GM21576 (cell line): ENCODE measurements at regions not wholly inside any gene's neighbourhood (a gene's known extent, or its start where the extent isn't known, plus 50 kb on each side); places are given as distances from the start of the nearest gene placed in this dataset.

Experiments used
- ATAC-seq: cut with Tn5 transposase; IDR thresholded peaks from one replicate; pipeline ENCODE4 v1.9.1; 2021; ENCODE audit warnings: mild to moderate bottlenecking, moderate library complexity; ENCODE audit not compliant: unreplicated experiment

DNA sequence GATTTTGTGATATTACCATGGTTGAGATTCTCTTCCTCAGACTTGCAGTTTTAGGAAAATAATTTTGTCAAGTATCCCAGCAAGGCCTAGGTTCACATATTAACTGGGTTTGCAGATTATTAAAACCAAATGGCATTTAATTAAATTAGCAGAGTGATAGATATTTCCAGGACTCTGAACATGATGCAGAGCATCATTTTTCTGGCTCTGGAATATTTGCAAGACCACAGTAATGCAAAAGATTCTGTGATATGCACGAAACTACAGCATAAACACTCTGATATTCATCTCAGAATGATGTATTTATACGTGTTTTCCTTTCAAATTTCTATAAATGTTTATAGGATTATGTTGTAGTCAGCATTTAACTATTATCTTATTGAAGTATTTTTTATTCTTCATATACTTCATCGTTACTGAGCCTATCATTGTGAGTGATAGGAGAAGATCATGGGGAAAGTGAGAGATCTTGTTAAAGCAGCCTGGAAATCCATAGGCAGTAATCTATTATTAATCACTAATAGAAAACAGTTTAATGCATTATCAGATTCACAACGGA lies 1245.6 kb downstream of the OTOL1 start:
- no peak for ATAC-seq

DNA sequence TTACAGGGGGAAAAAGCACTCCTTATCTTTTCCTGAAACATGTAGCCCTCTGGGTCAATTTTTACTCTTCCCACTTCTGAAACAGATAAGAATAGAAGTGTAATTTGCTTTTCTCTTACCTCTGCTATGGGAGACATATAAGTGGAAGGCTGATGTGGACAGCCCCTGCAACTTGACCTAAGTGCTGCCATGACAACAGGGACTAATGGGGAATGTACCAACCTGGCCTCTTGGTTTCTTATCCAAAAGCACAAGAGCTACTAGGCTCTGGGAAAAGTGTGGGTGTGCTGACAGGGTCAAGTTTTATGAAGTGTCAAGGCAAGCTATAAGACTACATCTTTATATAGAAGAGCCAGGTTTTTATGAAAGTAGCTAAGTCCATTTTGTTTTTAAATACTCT lies 1246.5 kb downstream of the OTOL1 start:
- ATAC-seq: no peak

DNA sequence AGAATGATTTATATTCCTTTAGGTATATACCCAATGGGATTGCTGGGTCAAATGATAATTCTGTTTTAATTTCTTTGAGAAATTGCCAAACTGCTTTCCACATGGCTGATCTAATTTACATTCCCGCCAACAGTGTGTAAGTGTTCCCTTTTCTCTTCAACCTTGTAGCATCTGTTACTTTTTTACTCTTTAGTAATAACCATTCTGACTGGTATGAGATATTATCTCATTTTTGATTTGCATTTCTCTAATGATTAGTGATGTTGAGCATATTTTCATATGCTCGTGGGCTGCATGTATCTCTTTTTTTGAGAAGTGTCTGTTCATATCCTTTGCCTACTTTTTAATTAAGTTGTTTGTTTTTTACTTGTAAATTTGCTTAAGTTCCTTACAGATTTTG lies 1264.2 kb downstream of the OTOL1 start:
- ATAC-seq: no peak

DNA sequence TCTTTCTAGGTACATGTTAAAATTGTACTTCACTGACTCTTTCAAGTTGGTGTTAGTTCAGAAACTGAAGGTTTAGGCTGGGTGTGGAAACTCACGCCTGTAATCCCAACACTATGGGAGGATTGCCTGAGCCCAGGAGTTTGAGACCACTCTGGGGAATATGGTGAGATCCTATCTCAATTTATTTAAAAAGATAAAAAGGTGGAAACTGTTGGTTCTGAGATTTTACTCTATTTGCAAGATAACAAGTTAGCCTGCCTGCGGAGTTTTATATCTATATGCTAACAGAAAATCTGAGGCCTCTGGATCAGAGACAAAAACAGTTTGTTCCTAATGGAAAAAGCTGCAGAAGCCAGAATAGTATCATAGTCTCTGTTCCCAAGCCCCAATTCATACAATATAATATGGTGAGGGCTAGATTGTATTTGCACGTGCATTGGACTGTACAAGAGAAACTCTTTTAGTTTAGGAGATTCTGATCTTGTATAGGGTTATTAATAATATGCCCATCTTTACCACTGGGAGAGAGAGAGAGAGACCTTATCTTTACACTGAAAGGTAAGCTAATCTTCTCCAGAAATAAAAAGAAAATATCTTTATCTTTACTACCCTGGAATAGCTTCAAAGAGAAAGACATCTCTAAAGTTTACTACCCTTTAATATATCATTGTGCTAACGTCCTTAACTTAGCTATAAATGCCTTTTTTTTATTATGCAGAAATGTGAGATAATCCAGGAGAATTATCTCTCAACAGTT lies 1267.6 kb downstream of the OTOL1 start:
- no peak for ATAC-seq

DNA sequence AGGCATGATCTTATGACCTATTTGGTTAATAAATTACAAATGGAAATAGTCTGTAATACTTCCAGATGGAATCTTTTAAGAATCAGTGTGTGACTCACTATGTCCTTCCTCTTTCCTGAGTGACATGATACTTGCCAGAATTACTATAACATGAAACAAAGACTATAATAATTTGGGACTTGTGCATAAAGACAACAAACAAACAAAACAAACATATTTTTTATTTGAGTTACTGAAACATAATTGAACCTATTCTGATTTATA lies 1268.1 kb downstream of the OTOL1 start:
- no peak for ATAC-seq

DNA sequence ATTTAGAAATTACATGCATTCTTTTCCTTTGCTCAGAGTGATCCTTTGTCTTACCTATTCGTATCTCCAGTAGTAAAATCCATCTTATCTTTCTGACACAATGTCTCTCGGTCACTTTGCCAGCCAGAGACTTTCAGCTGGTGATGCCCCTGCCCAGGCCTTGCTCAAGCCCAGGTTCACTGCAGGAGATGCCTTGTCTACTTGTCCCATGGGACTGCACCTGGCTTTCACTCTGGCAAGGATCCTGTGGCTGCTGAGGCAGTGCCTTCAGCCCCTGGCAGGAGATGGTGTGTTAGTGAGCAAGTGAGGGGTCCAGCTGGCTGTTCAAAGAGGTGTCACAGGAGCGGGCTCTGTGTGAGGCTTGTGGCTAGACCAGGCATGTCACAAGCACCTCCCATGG lies 1268.9 kb downstream of the OTOL1 start:
- no peak for ATAC-seq

DNA sequence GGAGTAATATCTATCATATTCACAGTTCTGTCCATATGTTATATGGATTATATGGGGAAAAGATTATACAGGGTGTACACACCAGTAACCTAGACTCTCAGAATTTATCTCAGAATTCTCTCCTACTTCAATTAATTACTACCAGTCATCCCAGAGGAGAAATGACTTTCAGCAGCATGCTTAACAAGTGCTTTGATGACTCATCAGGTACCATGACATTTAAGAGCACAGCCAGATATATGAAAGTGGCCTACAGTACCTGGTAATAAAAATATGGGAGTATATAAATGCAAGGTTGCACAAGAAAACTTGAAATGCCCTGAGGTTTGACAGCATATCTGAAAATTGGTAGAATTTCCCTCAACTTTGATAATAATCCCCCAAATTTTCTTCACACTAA lies 1273.0 kb downstream of the OTOL1 start:
- ATAC-seq: no peak

DNA sequence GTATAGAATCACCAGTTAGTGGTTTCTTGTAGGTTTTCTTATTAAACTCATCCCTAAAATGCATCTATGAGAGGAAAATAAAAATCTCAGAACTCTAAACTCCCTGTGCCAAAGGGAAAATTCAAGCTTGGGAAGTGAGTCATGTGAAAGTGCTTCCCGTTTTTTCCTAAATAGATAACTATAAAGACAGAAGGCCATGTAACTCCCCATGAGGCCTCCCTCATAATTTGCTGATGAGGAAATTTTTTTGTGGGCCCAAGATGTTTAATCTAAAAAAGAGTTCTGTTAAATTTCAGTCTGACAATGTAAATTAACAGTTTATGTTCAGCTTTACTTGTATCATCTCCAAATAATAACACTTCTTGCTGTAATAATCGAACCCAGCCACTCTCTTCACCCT lies 1273.9 kb downstream of the OTOL1 start:
- no peak for ATAC-seq

DNA sequence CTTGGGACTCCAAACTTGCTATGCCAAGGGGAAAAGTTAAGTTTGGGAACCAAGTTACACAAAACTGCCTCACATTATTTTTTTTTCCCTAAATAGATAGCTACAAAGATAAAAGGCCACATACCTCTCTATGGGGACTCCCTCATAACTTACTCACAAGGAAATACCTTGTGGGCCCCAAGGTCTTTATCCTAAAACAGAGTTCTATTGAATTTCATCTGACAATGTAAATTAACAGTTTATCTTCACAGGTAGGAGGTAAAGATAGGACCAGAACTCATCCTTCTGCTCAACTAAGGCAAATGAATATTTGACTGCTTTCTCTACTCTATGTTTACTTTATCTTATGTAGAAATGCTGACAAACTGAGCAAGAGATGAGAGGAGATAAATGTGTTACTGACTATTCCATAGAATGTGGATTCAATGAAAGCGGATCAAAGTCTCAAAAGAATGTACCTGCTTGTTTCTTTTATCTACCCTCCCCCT lies 1278.0 kb downstream of the OTOL1 start:
- no peak for ATAC-seq

DNA sequence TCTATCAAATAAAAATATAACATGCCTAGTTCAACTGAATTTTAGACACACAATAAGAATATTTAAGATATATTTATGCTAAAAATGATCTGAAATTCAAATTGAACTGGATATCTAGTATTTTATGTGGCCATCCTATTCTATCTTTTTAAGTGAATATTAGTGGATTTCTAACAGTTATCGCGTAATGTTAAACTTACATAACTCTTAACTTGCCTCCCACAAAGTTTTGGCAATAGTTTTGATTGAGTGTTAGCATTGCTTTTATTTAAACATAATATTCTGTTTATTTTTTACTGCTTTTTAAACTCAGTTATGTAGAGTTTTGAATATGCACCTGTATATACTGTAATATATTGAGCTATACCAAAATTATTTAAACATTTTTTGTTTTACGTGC lies 1279.5 kb downstream of the OTOL1 start:
- no peak for ATAC-seq

DNA sequence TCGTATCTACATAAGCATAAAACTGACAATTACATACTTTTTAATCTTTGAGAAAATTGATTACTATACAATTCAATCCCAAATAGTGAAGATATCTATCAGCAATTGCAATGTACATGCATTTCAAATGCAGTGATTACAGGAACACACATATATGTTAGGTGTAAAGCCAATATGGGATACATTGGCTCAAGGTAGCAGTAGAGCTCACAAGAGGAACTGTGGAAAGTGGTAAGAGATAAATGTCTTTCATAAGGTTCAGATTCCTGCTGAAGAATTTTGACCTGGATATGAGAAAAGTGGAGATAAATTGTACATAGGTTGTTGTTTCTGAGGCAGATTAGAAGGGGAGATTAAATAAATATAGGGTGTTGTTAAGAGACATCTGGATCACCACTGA lies 1280.5 kb downstream of the OTOL1 start:
- no peak for ATAC-seq

DNA sequence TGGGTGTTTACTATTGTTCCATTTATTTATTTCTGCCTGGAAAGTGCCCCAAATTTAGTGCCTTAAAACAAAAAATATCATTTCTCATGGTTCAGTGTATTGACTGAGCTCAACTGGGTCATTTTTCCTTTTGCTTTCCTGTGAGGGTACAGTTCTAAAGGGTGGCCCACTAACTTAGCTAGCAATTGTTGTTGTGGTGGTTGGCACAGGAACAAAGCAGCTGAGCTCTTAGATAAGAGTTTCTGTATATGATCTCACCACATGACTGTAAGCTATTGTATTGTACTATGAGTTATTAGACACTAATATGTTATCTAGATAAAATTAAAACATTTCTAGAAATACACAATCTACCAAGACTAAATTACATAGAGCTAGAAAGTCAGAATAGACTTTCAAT lies 1283.7 kb downstream of the OTOL1 start:
- ATAC-seq: no peak

DNA sequence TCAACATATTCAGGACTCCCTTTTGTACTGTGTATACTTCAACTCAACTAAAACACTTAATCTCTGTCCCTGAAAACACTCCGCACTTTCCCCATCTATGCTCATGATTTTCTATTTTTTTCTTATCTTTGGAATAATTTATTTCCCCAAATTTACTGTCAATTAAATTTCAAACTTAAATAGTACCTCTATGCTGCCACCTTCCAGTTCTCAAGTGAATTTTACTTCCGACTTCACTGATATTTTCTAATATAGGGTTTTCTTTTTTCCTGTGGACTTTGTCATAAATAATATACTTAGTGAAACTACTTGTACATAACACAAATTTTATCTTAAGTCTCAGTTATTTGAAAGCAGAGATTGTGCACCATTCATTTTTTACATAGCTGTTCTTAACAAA lies 1303.3 kb downstream of the OTOL1 start:
- ATAC-seq: no peak

DNA sequence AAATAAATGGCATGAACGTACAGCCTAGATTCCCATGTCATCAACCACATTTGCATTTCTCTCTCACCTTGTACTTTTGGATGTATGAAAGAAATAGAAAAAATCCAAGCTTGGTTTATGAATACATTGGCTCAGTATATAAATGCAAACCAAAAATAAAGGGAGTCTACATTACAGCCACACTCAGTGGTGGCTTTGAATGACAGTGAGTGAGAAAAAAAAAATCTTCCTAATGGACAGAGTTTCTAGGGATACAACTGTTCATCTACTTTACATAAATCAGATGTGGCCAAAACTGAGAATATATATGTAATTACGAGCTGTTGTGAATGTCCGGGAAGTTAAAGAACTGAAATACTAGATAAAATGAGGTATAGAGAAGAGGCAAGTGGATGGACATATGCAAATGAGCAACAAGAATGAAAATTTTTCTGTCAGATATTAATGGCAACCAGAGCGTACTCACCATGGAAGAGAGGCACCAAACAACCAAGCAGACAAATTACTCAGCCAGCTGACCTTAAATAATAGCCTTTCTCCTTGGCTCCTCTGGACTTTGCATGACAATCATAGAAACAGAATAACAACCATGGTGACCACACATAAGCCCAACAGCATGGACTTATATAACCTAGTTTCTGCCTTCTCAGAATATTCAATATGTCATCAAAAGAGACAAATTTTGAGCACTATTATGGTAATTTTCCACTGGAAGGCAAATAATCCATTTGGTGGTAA lies 1305.8 kb downstream of the OTOL1 start:
- no peak for ATAC-seq

DNA sequence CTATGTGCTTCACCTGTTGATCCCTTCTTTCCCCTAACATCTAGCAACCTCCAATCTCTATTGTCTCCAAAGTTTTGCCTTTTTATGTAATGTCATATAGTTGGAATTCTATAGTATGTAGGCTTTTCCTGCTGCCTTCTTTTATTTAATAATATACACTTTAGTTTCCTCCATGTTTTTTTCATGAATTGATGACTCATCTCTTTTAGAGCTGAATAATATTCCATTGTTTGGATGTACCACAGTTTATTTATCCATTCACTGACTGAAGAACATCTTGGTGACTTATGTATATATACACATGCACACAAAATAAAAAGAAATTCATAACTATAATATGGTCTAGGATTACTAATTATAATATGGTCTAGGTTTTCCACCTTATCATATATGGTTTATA lies 1314.2 kb downstream of the OTOL1 start:
- ATAC-seq: no peak

DNA sequence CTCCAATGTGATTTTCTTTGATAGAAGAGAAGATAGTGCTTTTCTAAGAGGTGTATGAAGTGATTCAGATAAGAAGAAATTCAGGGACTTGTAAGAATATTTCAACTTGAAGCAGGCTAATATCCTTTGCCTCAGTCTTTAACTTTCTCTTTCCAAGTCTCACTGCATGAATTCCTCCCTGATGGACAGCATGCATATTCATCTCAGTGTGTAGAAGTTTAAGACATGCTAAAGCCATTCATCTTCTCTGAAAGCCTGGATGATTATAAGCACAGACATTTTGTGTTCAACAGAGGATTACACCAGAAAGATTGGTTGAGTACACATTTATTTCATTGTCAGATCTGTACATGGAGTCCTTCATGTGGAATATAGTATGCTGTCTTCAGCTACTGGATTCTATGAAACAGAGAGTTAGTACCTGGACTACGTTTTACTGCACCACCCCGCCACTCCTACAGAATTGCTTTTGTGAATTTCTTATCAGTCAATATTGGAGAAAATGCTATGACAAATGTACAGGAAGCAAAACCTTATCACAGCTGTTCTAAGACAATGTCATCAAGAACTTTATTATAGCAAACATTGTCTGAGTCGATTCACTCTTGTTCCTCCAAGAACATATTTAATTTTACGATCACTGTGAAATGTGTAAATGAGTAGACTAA lies 1346.1 kb downstream of the OTOL1 start:
- ATAC-seq: no peak

DNA sequence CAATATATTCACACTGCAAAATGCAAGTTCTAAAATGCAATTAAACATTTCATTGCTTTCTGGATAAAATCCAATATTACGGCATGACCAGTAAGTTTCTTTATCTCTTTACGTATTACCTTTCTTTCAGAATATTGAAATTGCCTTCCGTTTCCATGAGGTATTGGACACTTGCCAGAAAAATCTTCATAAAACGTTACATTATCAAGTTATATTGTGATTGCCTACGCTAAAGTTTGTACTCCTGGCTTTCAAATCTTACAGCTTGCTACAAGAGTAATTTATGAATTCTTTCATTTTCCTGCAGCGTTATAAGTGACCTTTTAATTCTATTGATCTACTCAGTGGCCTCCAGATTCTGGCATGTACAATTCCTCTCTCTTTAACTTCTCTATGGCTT lies 1349.3 kb downstream of the OTOL1 start:
- ATAC-seq: no peak

DNA sequence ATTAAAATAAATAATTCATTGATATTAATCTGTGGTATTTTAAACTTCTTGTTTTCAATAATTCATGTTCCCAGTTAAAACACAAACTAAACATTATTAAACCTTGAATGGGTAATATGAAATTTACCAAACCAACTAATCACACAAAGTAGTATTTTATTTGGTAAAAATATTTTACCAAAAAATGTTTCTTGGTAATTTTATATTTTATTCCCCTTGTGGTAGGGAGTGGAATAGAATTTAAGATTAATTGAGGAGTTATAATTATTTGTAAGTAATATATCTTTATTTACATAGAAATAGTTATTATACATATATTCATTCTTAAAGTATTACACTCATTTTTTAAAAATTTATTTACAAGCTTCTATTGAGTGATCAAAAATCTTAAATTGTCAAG lies 1350.9 kb downstream of the OTOL1 start:
- ATAC-seq: no peak

DNA sequence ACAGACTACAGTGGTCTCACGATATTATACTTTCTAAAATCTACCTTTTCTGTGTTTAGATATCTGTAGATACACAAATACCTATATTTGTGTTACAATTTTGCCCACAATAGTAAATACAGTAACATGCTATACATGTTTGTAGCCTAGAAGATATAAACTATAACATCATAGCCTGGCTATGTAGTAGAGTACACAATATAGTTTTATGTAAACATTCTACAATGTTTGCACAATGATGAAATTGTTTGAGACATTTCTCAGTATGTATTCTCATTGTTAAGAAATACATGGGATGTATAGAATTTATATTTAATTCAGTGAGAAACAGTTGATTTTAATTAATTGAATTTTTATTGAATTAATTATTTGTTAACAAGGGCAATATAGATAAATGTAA lies 1367.0 kb downstream of the OTOL1 start:
- ATAC-seq: no peak

DNA sequence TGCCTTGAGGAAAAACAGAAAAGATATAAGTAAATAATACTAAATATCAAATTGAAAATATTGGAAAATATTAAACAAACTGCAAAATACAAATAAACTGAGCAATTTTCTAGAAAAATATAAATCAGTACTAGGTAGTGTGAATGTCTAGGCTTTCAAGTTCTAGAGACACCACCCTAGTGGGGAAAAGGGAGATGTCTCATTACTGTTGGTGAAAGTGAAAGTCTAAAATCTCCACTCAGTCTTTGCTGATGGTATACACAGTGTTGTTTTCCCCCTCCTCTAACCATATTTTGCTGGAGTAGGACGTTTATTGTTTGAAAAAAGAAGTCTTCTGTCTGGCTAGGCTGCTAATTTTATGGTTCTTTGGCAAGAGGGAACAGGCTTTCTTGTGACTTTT lies 1368.9 kb downstream of the OTOL1 start:
- ATAC-seq: no peak

DNA sequence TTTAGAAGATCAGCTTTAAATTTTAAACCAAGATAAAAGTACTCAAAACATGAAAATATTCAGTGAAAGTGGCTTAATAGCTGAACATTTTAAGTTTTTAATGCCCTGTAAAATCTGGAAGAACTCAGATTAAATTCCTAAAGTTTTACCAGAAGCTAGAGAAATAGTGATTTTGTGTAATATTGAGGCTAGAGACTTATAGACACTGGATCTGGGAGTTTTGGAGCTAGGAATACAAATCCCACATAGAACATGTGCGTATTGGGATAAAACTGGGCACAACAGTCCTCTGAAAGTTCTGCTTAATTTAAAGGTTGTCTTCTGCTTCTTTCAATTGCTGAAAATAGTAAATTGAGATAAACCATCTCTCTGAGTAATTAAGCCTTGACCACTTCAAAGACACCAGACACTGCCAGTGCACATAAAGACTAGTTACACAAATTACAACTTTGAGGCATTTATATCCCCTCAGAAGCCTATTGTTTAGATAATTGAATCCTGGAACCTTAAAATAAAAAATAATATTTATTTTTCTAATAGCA lies 1382.5 kb downstream of the OTOL1 start:
- no peak for ATAC-seq

DNA sequence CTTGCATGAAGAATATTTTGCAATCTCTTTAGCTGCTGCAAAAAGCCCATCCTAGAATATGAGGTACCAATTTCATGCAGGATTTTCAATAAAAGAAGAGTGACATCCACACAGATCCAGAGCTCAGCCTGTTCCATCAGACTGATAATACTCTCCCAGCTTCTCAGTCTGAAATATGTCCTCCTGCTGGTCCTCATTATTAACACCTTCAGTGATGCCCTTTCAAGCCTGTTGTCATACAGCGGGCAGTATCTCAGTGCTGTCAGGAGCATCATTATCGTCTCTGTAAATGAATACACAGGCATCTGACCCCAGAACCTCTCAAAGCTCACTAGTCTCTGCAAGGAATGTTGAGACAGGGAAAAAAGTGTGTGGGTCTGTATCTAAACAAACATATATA lies 1387.8 kb downstream of the OTOL1 start:
- ATAC-seq: no peak
